Thymus (tissue), 11 donors: ENCODE measurements at regions not wholly inside any gene's neighbourhood (a gene's known extent, or its start where the extent isn't known, plus 50 kb on each side); places are given as distances from the start of the nearest gene placed in this dataset.

Experiments used
- DNase-seq, 9 donors: peaks; one replicate each; pipeline ENCODE4 v3.0.0-alpha.2; 2013; ENCODE audit warnings: low spot score in 9 of 9, low read depth in 6 of 9, missing footprints in 1 of 9
- H3K27ac ChIP-seq, 2 donors: one replicate each; pipeline ENCODE4 v1.5.1; 2013; ENCODE audit warnings: control low read depth in 1 of 2, low read depth in 1 of 2, low read length in 1 of 2, mild to moderate bottlenecking in 1 of 2, moderate library complexity in 1 of 2
- H3K27me3 ChIP-seq, 2 donors: one replicate each; pipeline ENCODE4 v1.5.1; 2013; ENCODE audit warnings: low read length in 1 of 2; ENCODE audit not compliant: control insufficient read depth in 2 of 2, insufficient read depth in 1 of 2
- H3K36me3 ChIP-seq, 2 donors: one replicate each; pipeline ENCODE4 v1.5.1; 2013; ENCODE audit warnings: low read length in 1 of 2, mild to moderate bottlenecking in 1 of 2, moderate library complexity in 1 of 2; ENCODE audit not compliant: control insufficient read depth in 2 of 2, insufficient read depth in 2 of 2
- H3K4me1 ChIP-seq, 2 donors: one replicate each; pipeline ENCODE4 v1.5.1; 2013; ENCODE audit warnings: low read length in 2 of 2; ENCODE audit not compliant: control insufficient read depth in 2 of 2, insufficient read depth in 2 of 2
- H3K4me3 ChIP-seq, 2 donors: one replicate each; pipeline ENCODE4 v1.5.1; 2013; ENCODE audit warnings: low read length in 2 of 2, control low read depth in 1 of 2, mild to moderate bottlenecking in 1 of 2
- H3K9me3 ChIP-seq, 2 donors: one replicate each; pipeline ENCODE4 v1.5.1; 2013; ENCODE audit warnings: low read length in 1 of 2, mild to moderate bottlenecking in 1 of 2; ENCODE audit not compliant: control insufficient read depth in 2 of 2, insufficient read depth in 1 of 2
- WGBS: extraction: QIAGEN DNeasy Blood & Tissue Kit; methylation state at CpG from one replicate; pipeline ENCODE4 v1.1.7; 2013; 5-methylcytosine and 5-hydroxymethylcytosine counted together
- donor health status: healthy.

DNA sequence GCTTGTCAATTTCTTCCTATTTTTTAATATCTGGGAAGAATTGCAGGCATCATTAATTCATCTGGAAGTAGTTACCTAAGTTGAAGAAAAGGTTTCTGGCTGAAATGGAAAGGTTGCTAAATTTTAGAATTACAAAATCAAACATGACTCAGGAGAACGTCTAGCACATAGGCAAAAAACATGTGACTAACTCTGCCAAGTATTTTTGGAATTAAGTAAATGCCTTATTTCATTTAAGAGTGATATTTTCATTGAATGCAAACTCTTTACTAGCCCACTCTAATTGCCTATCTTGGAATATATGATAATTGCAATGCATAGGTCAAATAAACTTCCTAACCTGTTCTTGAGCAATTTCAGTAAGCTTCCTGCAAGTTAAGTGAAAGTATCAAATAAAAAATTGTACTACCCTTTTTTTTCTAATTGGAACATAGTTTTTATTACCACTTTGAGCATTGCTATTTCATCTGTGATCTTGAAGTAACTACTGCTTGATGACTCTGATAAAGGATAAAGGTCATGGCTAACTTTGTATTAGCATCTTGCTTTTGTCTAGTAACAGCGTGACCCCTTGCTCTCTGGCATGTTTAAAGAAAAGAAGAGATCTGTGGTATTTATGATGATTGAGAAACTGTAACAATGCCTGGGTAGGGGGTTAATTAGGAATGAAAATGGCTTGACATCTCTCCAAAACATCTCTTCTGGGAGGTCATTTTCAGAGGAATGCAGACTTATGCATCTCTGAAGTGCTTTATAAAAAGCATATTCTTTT is 208.3 kb upstream of the NCAM2 start:
- Histone ChIP-seq H3K4me1 (no peaks in the 10 kb centered on the region), H3K4me3 (no peak overlapping the region), H3K36me3 (no peaks in the 10 kb centered on the region), H3K27ac (no peak overlapping the region), H3K9me3 (peaks cover 0 to 2% of the 10 kb centered on the region in 2 donors), H3K27me3 (no peaks in the 10 kb centered on the region)
- no peak for DNase-seq
- WGBS, result 73% methylated on average over 2 of the region's 2 CpGs

DNA sequence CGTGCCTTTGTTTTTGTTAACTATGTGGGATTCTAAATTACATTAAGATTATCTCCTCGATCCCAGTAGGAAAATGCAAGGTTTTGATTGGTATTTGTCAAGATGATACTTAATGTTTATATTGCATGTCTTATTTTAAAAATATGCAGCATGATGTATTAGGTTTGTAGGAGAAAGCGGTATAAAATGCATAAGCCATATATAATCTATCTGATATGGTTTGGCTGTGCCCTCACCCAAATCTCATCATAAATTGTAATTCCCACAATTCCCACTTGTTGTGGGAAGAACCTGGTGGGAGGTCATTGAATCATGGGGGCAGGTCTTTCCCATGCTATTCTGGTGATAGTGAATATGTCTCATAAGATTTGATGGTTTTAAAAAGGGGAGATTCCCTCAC is 198.1 kb upstream of the NCAM2 start:
- Histone ChIP-seq H3K4me3 (no peak overlapping the region), H3K27me3 (no peaks in the 10 kb centered on the region), H3K4me1 (no peaks in the 10 kb centered on the region), H3K36me3 (no peaks in the 10 kb centered on the region), H3K27ac (no peak overlapping the region), H3K9me3 (no peaks in the 10 kb centered on the region)
- 91% methylated on average over 3 of the region's 3 CpGs for WGBS
- DNase-seq, result no peak

DNA sequence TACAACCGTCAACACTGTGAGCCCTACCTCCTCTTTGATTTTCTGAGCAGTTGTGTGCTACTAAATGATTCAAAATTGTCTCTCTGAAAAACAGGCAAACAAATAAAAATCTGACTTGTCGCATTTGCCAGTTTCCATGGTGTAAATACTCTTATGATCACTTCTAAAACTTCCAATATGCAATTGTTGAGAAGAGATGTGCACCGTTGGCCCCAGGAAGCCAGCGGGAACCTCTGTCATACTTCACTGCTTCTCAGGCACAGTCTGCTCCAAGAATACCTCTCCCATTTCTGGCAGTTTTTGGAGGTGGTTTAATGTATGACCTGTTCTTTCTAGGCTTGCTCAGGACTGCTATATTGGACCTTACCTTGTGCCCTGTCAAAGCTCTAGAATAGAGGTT is 196.0 kb upstream of the NCAM2 start:
- 93% methylated on average over 4 of the region's 4 CpGs for WGBS
- no peaks in the 10 kb centered on the region for H3K9me3 ChIP-seq

DNA sequence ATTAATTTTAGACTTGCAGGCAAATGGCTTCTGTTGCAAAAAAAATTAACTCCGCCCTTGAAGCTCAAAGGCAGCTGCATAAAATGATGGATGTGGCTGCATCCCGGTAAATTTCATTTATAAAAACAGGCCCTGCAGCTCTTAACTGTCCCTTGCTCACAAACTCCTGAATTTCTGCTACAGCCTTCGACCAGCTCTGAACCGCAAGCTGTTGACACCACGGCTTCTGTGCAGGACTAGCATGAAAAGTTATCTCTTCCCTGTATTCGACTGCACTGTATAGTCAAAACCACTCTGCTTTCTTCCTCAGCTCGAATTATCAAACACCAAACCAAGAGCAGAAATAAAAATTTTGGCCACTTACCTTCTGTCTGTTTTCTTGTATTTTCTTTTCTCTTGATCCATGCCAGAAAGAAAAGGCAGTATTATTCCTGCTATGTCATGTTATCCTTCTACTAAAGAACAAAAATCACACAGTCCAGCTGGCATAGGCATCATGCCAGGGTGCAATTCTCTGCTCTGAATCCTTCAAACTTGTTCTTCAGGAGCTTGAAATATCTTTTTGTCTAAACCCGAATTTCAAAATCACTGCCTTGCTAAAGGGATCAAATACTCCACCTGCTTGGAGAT is 195.5 kb upstream of the NCAM2 start:
- WGBS, result 85% methylated on average over 8 of the region's 8 CpGs
- DNase-seq, result no peak
- H3K27ac ChIP-seq, result no peak overlapping the region
- H3K9me3 ChIP-seq, result no peaks in the 10 kb centered on the region
- H3K4me1 ChIP-seq, result no peaks in the 10 kb centered on the region
- H3K4me3 ChIP-seq, result no peak overlapping the region
- no peaks in the 10 kb centered on the region for H3K27me3 ChIP-seq
- H3K36me3 ChIP-seq, result no peaks in the 10 kb centered on the region

More for the DNA sequence above, 196.0 kb upstream of the NCAM2 start:
- no peak overlapping the region for H3K27ac ChIP-seq
- H3K4me1 ChIP-seq, result no peaks in the 10 kb centered on the region
- no peak for DNase-seq
- H3K36me3 ChIP-seq, result no peaks in the 10 kb centered on the region
- H3K27me3 ChIP-seq, result no peaks in the 10 kb centered on the region
- no peak overlapping the region for H3K4me3 ChIP-seq

GRCh38 chr21:20811702-20812101 is 186.5 kb upstream of the NCAM2 start:
- no peak for DNase-seq
- Histone ChIP-seq H3K4me1 (no peaks in the 10 kb centered on the region), H3K27ac (no peak overlapping the region), H3K4me3 (no peak overlapping the region), H3K9me3 (peaks cover 0 to 1% of the 10 kb centered on the region in 2 donors), H3K36me3 (no peaks in the 10 kb centered on the region), H3K27me3 (no peaks in the 10 kb centered on the region)
- 93% methylated on average over 6 of the region's 6 CpGs for WGBS

DNA sequence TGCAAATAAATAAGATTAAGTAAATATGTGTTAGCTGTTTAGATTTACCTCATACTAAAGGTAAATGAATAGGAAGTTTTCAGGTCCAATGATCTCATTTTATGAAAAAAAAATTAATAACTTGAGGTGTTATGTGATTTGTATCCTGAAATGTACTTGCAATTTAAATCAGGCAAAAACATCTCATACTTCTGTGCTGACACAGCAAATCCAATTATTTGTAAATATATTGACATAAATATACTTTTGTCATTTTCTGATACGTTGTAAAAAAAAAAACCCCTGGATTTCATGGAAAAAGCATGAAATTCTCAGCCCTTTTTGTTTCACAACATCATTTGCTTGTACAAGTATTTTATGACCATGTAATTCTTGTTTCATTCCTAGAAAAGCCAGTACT is 184.1 kb upstream of the NCAM2 start:
- Histone ChIP-seq H3K27me3 (no peaks in the 10 kb centered on the region), H3K9me3 (peaks cover 0 to 1% of the 10 kb centered on the region in 2 donors), H3K27ac (no peak overlapping the region), H3K4me1 (no peaks in the 10 kb centered on the region), H3K36me3 (no peaks in the 10 kb centered on the region), H3K4me3 (no peak overlapping the region)
- DNase-seq, result no peak
- 81% methylated on average over 1 of the region's 1 CpG for WGBS

DNA sequence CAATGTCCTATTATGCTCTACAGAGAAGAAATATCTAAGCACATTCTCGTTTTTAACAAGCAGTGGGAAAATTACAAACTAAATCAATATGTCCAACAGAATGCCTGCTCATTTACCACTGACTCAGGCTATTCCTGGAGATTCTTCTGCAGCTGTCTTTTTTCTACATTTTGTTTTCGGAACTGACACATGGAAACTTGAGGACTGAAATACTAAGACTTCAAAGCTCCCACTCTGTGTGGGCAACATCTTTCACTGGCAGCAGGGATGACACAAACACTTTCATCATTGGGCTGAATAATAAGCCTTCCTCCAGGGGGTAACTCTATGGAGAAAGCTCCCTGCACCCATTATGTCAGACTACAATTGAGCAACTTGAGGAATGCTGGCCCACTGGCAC is 175.5 kb upstream of the NCAM2 start:
- no peak overlapping the region for H3K27ac ChIP-seq
- no peaks in the 10 kb centered on the region for H3K27me3 ChIP-seq
- H3K4me3 ChIP-seq, result no peak overlapping the region
- H3K4me1 ChIP-seq, result no peaks in the 10 kb centered on the region
- H3K36me3 ChIP-seq, result no peaks in the 10 kb centered on the region
- no peak for DNase-seq
- H3K9me3 ChIP-seq, result no peaks in the 10 kb centered on the region
- 88% methylated on average over 2 of the region's 2 CpGs for WGBS

GRCh38 chr21:20852866-20853265 is 145.3 kb upstream of the NCAM2 start:
- 89% methylated on average over 2 of the region's 2 CpGs for WGBS
- Histone ChIP-seq H3K4me1 (no peaks in the 10 kb centered on the region), H3K9me3 (no peaks in the 10 kb centered on the region), H3K27me3 (no peaks in the 10 kb centered on the region), H3K36me3 (no peaks in the 10 kb centered on the region), H3K27ac (no peak overlapping the region), H3K4me3 (no peak overlapping the region)
- no peak for DNase-seq

DNA sequence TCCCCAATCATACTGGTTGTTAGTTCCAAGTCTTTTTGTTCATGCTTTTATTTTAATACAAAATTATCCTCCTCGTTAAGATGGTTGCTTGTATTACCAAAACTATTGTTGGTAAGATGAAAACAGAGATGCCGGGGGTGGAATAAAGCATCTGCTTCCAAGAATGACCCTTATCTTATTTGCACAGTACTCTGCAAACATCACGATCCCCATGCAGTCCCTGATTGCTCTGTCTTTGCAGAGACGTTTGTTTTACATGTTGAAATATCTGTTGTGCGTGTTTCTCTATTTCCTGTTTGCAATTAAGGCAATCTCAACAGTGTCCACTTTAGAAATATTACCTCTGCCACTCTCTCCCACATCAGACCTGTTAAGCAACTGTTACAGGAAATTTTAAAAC is 141.3 kb upstream of the NCAM2 start:
- H3K27me3 ChIP-seq, result no peaks in the 10 kb centered on the region
- WGBS, result 74% methylated on average over 5 of the region's 5 CpGs
- H3K4me3 ChIP-seq, result no peak overlapping the region
- no peaks in the 10 kb centered on the region for H3K4me1 ChIP-seq
- no peaks in the 10 kb centered on the region for H3K9me3 ChIP-seq
- no peak for DNase-seq
- H3K27ac ChIP-seq, result no peak overlapping the region
- no peaks in the 10 kb centered on the region for H3K36me3 ChIP-seq
